WTC11 (cell line): ENCODE measurements at regions not wholly inside any gene's neighbourhood (a gene's known extent, or its start where the extent isn't known, plus 50 kb on each side); places are given as distances from the start of the nearest gene placed in this dataset.

ENCODE experiments used
- ATAC-seq: fragments of 200-7000 bp; cut with Tn5 transposase; 2 replicates; pipeline ENCODE4 v1.10.0; 2021; ENCODE audit warnings: mild to moderate bottlenecking, moderate library complexity
- CTCF ChIA-PET: fragments of 300-600 bp; sonication (Branson Sonifier 250); formaldehyde crosslinking; loops from one replicate; lab custom pipeline; 2021; ENCODE audit warnings: antibody characterized with exemption; lab: Charles Lee
- POLR2A ChIA-PET: fragments of 350-600 bp; sonication (Branson Sonifier 250); formaldehyde crosslinking; loops from one replicate; lab custom pipeline; 2021; ENCODE audit warnings: antibody characterized with exemption; lab: Charles Lee
- DNase-seq: peaks from one replicate; pipeline ENCODE4 v3.0.0; 2021; ENCODE audit warnings: low spot score
- H3K27ac Mint-ChIP-seq: 2 replicates; pipeline ENCODE4 v1.8.0; 2021; ENCODE audit warnings: mixed read lengths
- H3K27me3 Mint-ChIP-seq: 2 replicates; pipeline ENCODE4 v1.8.0; 2021; ENCODE audit warnings: low read depth, mild to moderate bottlenecking, moderate library complexity, mixed read lengths
- H3K36me3 Mint-ChIP-seq: 2 replicates; pipeline ENCODE4 v1.8.0; 2021; ENCODE audit warnings: mixed read lengths
- H3K4me1 Mint-ChIP-seq: 2 replicates; pipeline ENCODE4 v1.8.0; 2022; ENCODE audit warnings: mixed read lengths
- H3K4me3 Mint-ChIP-seq: 2 replicates; pipeline ENCODE4 v1.8.0; 2021; ENCODE audit warnings: mild to moderate bottlenecking, moderate library complexity, mixed read lengths
- H3K9me3 Mint-ChIP-seq: 2 replicates; pipeline ENCODE4 v1.8.0; 2021; ENCODE audit warnings: mixed read lengths
- ATF1 ChIP-seq: sonication (generic); formaldehyde crosslinking; IDR thresholded peaks from 2 replicates; pipeline ENCODE4 v1.8.1; 2023; ENCODE audit warnings: mild to moderate bottlenecking, moderate library complexity, missing genetic modification reagents
- CBFB ChIP-seq: sonication (generic); formaldehyde crosslinking; IDR thresholded peaks from 2 replicates; pipeline ENCODE4 v1.8.1; 2022; ENCODE audit warnings: mild to moderate bottlenecking, low read depth, missing genetic modification reagents
- CREM ChIP-seq: sonication (generic); formaldehyde crosslinking; IDR thresholded peaks from 2 replicates; pipeline ENCODE4 v1.8.1; 2022; ENCODE audit warnings: mild to moderate bottlenecking, missing genetic modification reagents, moderate library complexity
- ETV6 ChIP-seq: sonication (generic); formaldehyde crosslinking; IDR thresholded peaks from 2 replicates; pipeline ENCODE4 v1.8.1; 2022; ENCODE audit warnings: mild to moderate bottlenecking, missing genetic modification reagents
- FOXK1 ChIP-seq: sonication (generic); formaldehyde crosslinking; IDR thresholded peaks from 2 replicates; pipeline ENCODE4 v1.8.0; 2022; ENCODE audit warnings: mild to moderate bottlenecking, moderate library complexity, missing genetic modification reagents
- FOXP1 ChIP-seq: sonication (generic); formaldehyde crosslinking; IDR thresholded peaks from 2 replicates; pipeline ENCODE4 v1.8.0; 2022; ENCODE audit warnings: missing genetic modification reagents, mild to moderate bottlenecking, moderate library complexity, borderline replicate concordance
- GABPB1 ChIP-seq: sonication (generic); formaldehyde crosslinking; IDR thresholded peaks from 2 replicates; pipeline ENCODE4 v1.8.1; 2023; ENCODE audit warnings: mild to moderate bottlenecking, missing genetic modification reagents
- HMGA2 ChIP-seq: fragments of 250-450 bp; sonication (Bioruptor Pico); IDR thresholded peaks from 2 replicates; pipeline ENCODE4 v1.4.0; 2021; ENCODE audit warnings: mild to moderate bottlenecking, moderate library complexity
- JAZF1 ChIP-seq: fragments of 250-450 bp; sonication (Bioruptor Pico); IDR thresholded peaks from 2 replicates; pipeline ENCODE4 v1.9.0; 2021; ENCODE audit warnings: moderate library complexity, mild to moderate bottlenecking, inconsistent platforms
- NFYB ChIP-seq: sonication (generic); formaldehyde crosslinking; conservative IDR thresholded peaks from 2 replicates; pipeline ENCODE4 v1.8.0; 2022; ENCODE audit warnings: low read depth, missing genetic modification reagents
- OVOL2 ChIP-seq: fragments of 250-450 bp; sonication (Bioruptor Pico); IDR thresholded peaks from 2 replicates; pipeline ENCODE4 v1.9.0; 2021; ENCODE audit warnings: mild to moderate bottlenecking, borderline replicate concordance
- RELA ChIP-seq: sonication (generic); formaldehyde crosslinking; IDR thresholded peaks from 2 replicates; pipeline ENCODE4 v1.8.1; 2022; ENCODE audit warnings: missing genetic modification reagents, mild to moderate bottlenecking, borderline replicate concordance
- SOX15 ChIP-seq: fragments of 250-450 bp; sonication (Bioruptor Pico); IDR thresholded peaks from 2 replicates; pipeline ENCODE4 v1.9.0; 2021; ENCODE audit warnings: mild to moderate bottlenecking
- ZBTB21 ChIP-seq: sonication (generic); formaldehyde crosslinking; IDR thresholded peaks from 2 replicates; pipeline ENCODE4 v1.8.1; 2023; ENCODE audit warnings: mild to moderate bottlenecking, missing genetic modification reagents, borderline replicate concordance
- ZNF396 ChIP-seq: fragments of 250-450 bp; sonication (Bioruptor Pico); IDR thresholded peaks from 2 replicates; pipeline ENCODE4 v1.8.0; 2021; ENCODE audit warnings: mild to moderate bottlenecking, moderate library complexity, borderline replicate concordance
- ZNF416 ChIP-seq: fragments of 250-450 bp; sonication (Bioruptor Pico); IDR thresholded peaks from 2 replicates; pipeline ENCODE4 v1.9.0; 2021; ENCODE audit warnings: mild to moderate bottlenecking, inconsistent platforms
- TF ChIP-seq, protein P1 (sequence below): sonication (generic); formaldehyde crosslinking; IDR thresholded peaks from 2 replicates; pipeline ENCODE4 v1.8.0; 2023; ENCODE audit warnings: mild to moderate bottlenecking, missing genetic modification reagents
- TF ChIP-seq, protein P2 (sequence below): sonication (generic); formaldehyde crosslinking; IDR thresholded peaks from 2 replicates; pipeline ENCODE4 v1.8.1; 2023; ENCODE audit warnings: mild to moderate bottlenecking, missing genetic modification reagents
- TF ChIP-seq, protein P3 (sequence below): fragments of 250-450 bp; sonication (Bioruptor Pico); IDR thresholded peaks from 2 replicates; pipeline ENCODE4 v1.9.0; 2021; ENCODE audit warnings: mild to moderate bottlenecking
- TF ChIP-seq, protein P4 (sequence below): sonication (generic); formaldehyde crosslinking; IDR thresholded peaks from 2 replicates; pipeline ENCODE4 v1.8.0; 2022; ENCODE audit warnings: mild to moderate bottlenecking, missing genetic modification reagents
- TF ChIP-seq, protein P5 (sequence below): fragments of 250-450 bp; sonication (Bioruptor Pico); IDR thresholded peaks from 2 replicates; pipeline ENCODE4 v1.9.0; 2021; ENCODE audit warnings: moderate library complexity, mild to moderate bottlenecking, inconsistent platforms, borderline replicate concordance
- TF ChIP-seq, protein P6 (sequence below): sonication (generic); formaldehyde crosslinking; IDR thresholded peaks from 2 replicates; pipeline ENCODE4 v1.8.1; 2022; ENCODE audit warnings: mild to moderate bottlenecking, missing genetic modification reagents, moderate library complexity, borderline replicate concordance
- TF ChIP-seq, protein P7 (sequence below): sonication (generic); formaldehyde crosslinking; IDR thresholded peaks from 2 replicates; pipeline ENCODE4 v1.8.1; 2023; ENCODE audit warnings: mild to moderate bottlenecking, missing genetic modification reagents

DNA sequence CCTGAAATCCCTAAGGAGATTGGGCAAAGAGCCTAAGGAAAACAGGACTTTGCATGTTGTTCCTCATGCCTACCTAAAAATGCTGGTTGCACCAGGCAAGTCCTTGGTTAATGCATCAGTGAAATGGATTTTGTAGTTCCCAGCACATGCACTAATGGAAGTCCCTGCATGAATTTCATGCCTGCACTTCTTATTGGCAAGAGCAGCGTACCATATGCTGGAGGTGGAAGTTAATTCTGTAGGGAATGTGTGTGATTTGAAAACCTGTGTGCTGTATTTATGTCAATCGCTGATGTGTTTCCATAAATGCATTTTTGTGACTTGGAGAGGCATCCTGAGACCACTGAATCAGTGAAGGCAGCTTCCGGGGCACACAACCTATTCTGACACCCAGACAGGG lies 140.3 kb upstream of the MTNR1B start (continued):
- TF ChIP-seq, protein P1, sequence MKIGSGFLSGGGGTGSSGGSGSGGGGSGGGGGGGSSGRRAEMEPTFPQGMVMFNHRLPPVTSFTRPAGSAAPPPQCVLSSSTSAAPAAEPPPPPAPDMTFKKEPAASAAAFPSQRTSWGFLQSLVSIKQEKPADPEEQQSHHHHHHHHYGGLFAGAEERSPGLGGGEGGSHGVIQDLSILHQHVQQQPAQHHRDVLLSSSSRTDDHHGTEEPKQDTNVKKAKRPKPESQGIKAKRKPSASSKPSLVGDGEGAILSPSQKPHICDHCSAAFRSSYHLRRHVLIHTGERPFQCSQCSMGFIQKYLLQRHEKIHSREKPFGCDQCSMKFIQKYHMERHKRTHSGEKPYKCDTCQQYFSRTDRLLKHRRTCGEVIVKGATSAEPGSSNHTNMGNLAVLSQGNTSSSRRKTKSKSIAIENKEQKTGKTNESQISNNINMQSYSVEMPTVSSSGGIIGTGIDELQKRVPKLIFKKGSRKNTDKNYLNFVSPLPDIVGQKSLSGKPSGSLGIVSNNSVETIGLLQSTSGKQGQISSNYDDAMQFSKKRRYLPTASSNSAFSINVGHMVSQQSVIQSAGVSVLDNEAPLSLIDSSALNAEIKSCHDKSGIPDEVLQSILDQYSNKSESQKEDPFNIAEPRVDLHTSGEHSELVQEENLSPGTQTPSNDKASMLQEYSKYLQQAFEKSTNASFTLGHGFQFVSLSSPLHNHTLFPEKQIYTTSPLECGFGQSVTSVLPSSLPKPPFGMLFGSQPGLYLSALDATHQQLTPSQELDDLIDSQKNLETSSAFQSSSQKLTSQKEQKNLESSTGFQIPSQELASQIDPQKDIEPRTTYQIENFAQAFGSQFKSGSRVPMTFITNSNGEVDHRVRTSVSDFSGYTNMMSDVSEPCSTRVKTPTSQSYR: no peak
- TF ChIP-seq, protein P2, sequence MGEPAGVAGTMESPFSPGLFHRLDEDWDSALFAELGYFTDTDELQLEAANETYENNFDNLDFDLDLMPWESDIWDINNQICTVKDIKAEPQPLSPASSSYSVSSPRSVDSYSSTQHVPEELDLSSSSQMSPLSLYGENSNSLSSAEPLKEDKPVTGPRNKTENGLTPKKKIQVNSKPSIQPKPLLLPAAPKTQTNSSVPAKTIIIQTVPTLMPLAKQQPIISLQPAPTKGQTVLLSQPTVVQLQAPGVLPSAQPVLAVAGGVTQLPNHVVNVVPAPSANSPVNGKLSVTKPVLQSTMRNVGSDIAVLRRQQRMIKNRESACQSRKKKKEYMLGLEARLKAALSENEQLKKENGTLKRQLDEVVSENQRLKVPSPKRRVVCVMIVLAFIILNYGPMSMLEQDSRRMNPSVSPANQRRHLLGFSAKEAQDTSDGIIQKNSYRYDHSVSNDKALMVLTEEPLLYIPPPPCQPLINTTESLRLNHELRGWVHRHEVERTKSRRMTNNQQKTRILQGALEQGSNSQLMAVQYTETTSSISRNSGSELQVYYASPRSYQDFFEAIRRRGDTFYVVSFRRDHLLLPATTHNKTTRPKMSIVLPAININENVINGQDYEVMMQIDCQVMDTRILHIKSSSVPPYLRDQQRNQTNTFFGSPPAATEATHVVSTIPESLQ (CRISPR knock-in tag): no peak
- TF ChIP-seq NFYB: no peak
- no peak for TF ChIP-seq ZNF396 (CRISPR knock-in tag)
- no peak for TF ChIP-seq FOXK1 (CRISPR knock-in tag)
- TF ChIP-seq CBFB (CRISPR knock-in tag): no peak

DNA sequence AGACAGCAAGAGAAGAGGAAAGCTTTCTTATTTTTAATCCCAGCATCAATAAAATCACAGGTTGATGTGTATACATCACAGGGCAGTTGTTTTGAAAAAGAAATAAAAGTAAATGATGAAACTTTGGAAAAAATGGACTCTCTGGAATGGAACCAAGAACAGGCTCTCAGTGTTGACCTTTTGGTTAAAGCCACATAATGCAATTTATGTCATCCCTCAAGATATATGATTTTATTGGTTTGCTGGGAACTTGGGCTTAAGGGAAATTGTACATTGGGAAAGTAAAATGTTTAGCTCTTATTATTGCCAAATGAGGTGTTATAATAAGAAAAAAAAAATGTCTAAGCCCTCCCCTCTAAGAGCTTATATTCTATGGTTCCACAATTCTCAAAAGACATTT lies 139.8 kb upstream of the MTNR1B start:
- H3K4me3 Mint-ChIP-seq: no peak overlapping the region
- no peaks in the 10 kb centered on the region for H3K27me3 Mint-ChIP-seq
- H3K4me1 Mint-ChIP-seq: peaks cover 37% of the 10 kb centered on the region
- H3K9me3 Mint-ChIP-seq: peaks cover 4% of the 10 kb centered on the region
- H3K27ac Mint-ChIP-seq: no peak overlapping the region
- ChIA-PET POLR2A (no interaction called here), CTCF (no interaction called here)
- H3K36me3 Mint-ChIP-seq: peaks cover 7% of the 10 kb centered on the region
- no peak for DNase-seq
- TF ChIP-seq ETV6: no peak
- ATAC-seq: no peak

DNA sequence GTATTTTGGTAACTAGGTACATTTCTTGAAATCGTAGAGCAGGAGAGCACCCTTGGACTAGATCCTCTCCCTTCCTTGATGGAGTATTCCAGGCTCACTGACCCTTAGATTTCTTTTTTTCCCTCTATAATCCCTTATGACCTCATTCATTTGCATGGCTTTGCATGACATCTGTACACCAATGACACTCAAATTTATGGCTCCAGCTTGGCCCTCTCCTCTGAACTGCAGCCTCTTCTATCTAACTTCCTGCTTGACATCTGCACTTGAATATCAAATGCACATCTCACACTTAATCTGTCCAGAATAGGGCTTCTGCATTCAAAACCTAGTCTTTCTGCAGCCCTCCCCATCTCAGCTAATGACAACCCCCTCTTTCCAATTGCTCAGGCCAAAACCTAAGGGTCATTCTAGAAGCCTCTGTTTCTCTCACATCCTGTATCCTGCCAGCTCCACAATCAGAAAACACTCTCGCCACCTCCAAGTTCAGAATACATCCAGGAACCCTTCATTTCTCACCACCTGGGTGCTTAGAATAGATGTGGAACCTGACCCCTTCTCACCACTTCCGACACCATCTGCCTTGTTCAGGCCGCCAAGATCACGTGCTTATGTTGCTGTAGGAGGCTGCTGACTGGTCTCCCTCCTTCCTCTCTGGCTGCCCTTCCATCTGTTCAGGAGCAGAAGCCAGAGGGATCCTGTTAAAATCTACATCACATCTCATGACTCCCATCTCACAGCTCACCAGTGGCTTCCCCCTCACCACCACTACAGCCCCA lies 138.9 kb upstream of the MTNR1B start:
- Mint-ChIP-seq H3K27me3 (no peaks in the 10 kb centered on the region), H3K36me3 (peaks cover 7% of the 10 kb centered on the region), H3K27ac (no peak overlapping the region), H3K4me3 (no peak overlapping the region), H3K4me1 (peaks cover 37% of the 10 kb centered on the region), H3K9me3 (peaks cover 4% of the 10 kb centered on the region)
- DNase-seq (no peak), ATAC-seq (no peak)
- ChIA-PET CTCF (no interaction called here), POLR2A (no interaction called here)
- no peak for TF ChIP-seq OVOL2
- no peak for TF ChIP-seq ZNF416 (CRISPR knock-in tag)
- TF ChIP-seq RELA: no peak
- no peak for TF ChIP-seq FOXP1 (CRISPR knock-in tag)
- TF ChIP-seq JAZF1 (CRISPR knock-in tag): no peak
- TF ChIP-seq, protein P3, sequence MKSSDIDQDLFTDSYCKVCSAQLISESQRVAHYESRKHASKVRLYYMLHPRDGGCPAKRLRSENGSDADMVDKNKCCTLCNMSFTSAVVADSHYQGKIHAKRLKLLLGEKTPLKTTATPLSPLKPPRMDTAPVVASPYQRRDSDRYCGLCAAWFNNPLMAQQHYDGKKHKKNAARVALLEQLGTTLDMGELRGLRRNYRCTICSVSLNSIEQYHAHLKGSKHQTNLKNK (CRISPR knock-in tag): no peak
- no peak for TF ChIP-seq GABPB1 (CRISPR knock-in tag)
- no peak for TF ChIP-seq CREM (CRISPR knock-in tag)
- TF ChIP-seq, protein P4, sequence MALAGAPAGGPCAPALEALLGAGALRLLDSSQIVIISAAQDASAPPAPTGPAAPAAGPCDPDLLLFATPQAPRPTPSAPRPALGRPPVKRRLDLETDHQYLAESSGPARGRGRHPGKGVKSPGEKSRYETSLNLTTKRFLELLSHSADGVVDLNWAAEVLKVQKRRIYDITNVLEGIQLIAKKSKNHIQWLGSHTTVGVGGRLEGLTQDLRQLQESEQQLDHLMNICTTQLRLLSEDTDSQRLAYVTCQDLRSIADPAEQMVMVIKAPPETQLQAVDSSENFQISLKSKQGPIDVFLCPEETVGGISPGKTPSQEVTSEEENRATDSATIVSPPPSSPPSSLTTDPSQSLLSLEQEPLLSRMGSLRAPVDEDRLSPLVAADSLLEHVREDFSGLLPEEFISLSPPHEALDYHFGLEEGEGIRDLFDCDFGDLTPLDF (CRISPR knock-in tag): no peak
- TF ChIP-seq, protein P5, sequence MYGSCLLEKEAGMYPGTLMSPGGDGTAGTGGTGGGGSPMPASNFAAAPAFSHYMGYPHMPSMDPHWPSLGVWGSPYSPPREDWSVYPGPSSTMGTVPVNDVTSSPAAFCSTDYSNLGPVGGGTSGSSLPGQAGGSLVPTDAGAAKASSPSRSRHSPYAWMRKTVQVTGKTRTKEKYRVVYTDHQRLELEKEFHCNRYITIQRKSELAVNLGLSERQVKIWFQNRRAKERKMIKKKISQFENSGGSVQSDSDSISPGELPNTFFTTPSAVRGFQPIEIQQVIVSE (CRISPR knock-in tag): no peak
- TF ChIP-seq ZBTB21 (CRISPR knock-in tag): no peak
- TF ChIP-seq ATF1 (CRISPR knock-in tag): no peak
- TF ChIP-seq SOX15 (CRISPR knock-in tag): no peak
- TF ChIP-seq, protein P6, sequence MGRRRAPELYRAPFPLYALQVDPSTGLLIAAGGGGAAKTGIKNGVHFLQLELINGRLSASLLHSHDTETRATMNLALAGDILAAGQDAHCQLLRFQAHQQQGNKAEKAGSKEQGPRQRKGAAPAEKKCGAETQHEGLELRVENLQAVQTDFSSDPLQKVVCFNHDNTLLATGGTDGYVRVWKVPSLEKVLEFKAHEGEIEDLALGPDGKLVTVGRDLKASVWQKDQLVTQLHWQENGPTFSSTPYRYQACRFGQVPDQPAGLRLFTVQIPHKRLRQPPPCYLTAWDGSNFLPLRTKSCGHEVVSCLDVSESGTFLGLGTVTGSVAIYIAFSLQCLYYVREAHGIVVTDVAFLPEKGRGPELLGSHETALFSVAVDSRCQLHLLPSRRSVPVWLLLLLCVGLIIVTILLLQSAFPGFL (CRISPR knock-in tag): no peak
- TF ChIP-seq, protein P7, sequence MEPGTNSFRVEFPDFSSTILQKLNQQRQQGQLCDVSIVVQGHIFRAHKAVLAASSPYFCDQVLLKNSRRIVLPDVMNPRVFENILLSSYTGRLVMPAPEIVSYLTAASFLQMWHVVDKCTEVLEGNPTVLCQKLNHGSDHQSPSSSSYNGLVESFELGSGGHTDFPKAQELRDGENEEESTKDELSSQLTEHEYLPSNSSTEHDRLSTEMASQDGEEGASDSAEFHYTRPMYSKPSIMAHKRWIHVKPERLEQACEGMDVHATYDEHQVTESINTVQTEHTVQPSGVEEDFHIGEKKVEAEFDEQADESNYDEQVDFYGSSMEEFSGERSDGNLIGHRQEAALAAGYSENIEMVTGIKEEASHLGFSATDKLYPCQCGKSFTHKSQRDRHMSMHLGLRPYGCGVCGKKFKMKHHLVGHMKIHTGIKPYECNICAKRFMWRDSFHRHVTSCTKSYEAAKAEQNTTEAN (CRISPR knock-in tag): no peak
- no peak for TF ChIP-seq HMGA2 (CRISPR knock-in tag)
